GM12865 (cell line): ENCODE measurements at regions not wholly inside any gene's neighbourhood (a gene's known extent, or its start where the extent isn't known, plus 50 kb on each side); places are given as distances from the start of the nearest gene placed in this dataset.

Source experiments
- DNase-seq: peaks from one replicate; pipeline ENCODE4 v3.0.0; 2010; ENCODE audit warnings: low read depth
- H3K4me3 ChIP-seq: 2 replicates; pipeline ENCODE4 v1.5.1; 2011; ENCODE audit warnings: mild to moderate bottlenecking, low read depth, low read length, control low read depth
- TF ChIP-seq, protein P1 (sequence below): IDR thresholded peaks from 2 replicates; pipeline ENCODE4 v1.5.1; 2011; ENCODE audit warnings: low read length, control low read depth, low read depth, inconsistent platforms; ENCODE audit not compliant: insufficient read depth; ENCODE audit errors: missing control alignments

DNA sequence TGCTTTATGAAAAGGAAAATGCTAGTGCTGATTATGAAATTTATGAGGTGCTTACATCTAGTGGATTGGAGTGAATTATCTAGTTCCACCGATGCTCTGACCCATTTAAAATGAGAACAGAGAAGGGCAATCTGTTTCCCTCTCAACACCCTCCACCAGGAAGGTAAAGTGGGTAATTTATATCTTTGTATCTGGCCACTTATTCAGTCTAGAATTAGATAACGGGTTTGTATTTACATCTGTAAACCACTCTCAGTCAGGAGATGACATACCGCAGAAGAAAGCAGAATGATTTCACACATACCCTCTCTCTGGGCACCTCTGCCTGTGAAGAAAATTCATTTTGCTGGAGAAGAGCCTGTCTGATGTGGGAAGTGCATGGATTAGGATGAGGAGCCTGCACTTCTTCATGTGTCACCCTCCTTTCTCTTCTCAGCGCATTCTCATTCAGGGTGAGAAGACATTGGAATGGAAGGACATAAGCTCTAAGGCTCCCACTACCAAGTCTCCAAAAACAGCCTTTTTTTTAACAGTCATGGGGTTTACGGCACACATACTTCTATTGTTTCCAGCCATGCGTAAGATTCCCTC, 646.7 kb upstream of the SALL1 start:
- DNase-seq: no peak
- TF ChIP-seq, protein P1, sequence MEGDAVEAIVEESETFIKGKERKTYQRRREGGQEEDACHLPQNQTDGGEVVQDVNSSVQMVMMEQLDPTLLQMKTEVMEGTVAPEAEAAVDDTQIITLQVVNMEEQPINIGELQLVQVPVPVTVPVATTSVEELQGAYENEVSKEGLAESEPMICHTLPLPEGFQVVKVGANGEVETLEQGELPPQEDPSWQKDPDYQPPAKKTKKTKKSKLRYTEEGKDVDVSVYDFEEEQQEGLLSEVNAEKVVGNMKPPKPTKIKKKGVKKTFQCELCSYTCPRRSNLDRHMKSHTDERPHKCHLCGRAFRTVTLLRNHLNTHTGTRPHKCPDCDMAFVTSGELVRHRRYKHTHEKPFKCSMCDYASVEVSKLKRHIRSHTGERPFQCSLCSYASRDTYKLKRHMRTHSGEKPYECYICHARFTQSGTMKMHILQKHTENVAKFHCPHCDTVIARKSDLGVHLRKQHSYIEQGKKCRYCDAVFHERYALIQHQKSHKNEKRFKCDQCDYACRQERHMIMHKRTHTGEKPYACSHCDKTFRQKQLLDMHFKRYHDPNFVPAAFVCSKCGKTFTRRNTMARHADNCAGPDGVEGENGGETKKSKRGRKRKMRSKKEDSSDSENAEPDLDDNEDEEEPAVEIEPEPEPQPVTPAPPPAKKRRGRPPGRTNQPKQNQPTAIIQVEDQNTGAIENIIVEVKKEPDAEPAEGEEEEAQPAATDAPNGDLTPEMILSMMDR: no peak
- H3K4me3 ChIP-seq: no peak overlapping the region

DNA sequence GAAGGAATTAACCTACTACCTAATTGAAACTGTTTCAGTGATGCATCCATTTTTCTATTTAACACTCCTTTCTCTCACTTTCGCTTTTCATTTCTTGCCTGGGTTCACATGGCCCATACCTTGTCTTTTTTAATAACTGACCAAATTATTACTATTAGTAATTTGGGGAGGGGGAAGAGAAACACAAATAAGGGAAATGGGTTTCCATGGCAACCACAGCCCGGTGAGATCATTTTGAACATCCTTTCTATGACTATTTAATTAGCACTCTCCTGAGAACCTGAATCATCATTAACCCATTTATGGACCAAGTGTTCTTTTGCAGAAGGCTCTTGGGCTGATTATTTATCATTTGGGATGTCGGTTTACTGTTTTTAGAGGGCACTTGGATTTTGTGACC, 628.2 kb upstream of the SALL1 start:
- no peak overlapping the region for H3K4me3 ChIP-seq
- TF ChIP-seq, protein P1: no peak
- no peak for DNase-seq

DNA sequence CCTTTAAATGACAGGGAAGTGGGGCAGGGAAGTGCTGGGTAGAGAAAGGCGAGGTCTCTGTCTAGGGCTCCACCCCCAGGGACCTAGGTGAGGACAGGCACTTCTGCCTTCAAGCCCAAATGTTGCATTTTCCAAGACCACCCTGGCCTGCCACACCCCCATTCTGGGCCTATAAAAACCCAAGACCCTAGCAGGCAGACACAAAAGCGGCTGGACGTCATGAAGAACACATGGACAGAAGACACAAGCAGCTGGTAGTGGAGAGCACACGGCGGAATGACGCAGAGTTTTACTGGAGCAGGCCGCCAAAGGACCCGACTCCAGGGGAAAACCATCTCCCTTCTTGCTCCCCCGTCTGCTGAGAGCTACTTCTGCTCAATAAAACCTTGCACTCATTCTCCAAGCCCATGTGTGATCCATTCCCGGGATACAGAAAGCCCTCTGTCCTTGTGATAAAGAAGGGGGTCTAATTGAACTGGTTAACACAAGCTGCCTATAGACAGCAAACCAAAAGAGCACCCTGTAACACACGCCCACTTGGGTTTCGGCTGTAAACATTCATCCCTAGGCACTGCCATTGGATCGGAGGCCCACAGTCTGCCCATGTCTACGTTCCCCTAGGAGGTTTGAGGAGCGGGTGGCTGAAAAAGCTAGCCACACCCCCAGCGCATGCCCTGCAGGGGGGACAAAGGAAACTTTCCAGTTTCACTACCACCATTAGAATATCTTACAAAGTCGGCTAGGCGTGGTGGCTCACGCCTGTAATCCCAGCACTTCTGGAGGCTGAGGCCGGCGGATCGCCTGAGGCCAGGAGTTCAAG, 622.2 kb upstream of the SALL1 start:
- TF ChIP-seq, protein P1: no peak
- no peak overlapping the region for H3K4me3 ChIP-seq
- no peak for DNase-seq

DNA sequence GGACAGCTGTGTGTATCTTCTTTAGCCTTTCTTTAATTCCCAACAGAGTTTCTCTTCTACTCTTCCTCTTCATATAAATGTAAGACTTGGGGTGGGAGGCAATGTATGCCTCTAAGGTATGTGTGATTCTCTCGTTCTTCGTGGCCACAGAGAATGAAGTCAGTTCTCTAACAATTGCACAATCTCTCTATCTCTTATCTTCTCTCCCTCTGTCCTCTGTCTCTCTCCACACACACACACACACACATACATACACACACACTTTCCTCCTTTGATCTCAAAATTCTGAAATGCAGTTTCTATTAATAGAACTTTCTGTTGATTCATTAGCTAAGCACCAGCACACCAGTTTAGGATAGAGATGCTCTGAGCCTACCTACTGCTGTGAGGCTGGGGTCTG, 615.7 kb upstream of the SALL1 start:
- TF ChIP-seq, protein P1: no peak
- no peak for DNase-seq
- no peak overlapping the region for H3K4me3 ChIP-seq

DNA sequence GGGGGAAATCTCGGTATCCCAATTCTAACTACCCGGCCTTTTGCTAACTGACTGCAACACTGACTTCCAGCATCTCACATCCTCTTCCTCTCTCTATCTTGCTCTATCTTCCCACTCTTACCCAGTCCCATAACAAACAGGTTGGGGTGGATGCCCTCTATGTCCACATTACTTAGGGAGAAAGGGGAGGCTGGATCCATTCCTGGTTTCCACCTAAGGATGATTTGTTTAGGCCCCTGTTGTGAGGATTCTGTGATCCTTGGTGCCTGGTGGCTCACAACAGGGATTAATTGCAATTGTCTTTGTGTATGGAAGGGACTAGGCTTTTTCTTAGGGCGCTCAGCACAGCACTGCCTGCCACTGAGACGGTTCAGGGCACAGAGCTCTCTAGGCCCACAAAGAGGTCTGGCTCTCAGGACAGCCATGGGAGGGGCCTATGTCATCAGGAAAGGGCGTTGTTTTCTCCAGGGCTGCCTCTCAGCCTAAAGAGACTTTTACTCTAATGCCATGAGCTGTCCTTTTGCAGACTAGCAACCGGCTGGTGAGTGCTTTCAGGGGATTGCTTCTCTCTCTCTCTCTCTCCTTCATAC, 612.1 kb upstream of the SALL1 start:
- H3K4me3 ChIP-seq: no peak overlapping the region
- TF ChIP-seq, protein P1: no peak
- no peak for DNase-seq

DNA sequence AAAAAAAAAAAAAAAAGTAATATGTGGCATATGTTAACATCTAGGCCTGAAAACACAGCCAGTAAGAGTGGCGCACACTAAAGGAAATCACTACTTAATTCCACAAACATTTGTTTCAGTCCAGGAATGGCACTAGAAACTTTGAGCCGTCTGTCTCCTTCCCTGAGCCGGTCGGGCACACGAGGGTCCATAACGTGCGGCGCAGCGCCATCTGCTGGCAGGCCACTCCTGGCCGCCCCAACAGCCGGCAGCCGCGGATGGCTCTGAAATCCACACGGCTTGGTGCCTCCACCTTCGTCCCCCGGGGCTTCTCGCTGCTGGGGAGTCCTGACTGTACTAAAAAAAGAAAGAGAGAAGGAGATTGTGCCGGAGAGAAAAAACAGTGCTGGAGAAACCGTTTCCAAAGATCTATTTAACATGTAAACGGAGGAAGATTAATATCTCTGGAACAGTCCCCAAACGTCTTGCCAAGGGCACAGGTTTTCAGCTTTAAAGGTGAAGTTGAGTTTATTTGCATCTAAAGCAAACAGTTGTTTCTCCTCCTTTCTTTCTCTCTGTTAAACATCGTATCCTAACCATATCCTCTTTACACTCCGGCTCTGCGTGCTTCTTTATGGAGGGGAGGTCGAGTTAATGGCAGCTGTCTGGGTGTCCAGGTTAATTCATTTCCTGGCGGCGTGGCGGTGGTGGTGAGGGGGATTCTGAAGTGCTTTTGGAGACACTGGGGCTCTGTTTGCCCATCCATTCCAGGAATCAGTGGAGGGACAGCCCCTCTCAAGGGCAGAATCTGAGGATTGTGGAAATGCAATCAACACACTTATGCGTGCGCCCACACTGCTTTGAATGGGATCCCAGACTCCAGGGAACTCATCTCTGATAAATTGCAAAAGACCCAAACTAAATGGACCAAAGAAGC, 611.3 kb upstream of the SALL1 start:
- TF ChIP-seq, protein P1: peak; percentile 97
- H3K4me3 ChIP-seq: no peak overlapping the region
- DNase-seq: peak; percentile 73
